Glutamatergic neuron (in vitro differentiated cells): ENCODE measurements at regions not wholly inside any gene's neighbourhood (a gene's known extent, or its start where the extent isn't known, plus 50 kb on each side); places are given as distances from the start of the nearest gene placed in this dataset.

Experiments used
- DNase-seq: peaks from one replicate; pipeline ENCODE4 v3.0.0; 2022
- H3K27ac Mint-ChIP-seq: one replicate; pipeline ENCODE4 v1.8.0; 2020; ENCODE audit warnings: mild to moderate bottlenecking, mixed read lengths, inconsistent platforms; ENCODE audit not compliant: unreplicated experiment
- H3K27me3 Mint-ChIP-seq: one replicate; pipeline ENCODE4 v1.8.0; 2020; ENCODE audit warnings: mild to moderate bottlenecking, moderate library complexity, mixed read lengths, inconsistent platforms; ENCODE audit not compliant: unreplicated experiment
- H3K36me3 Mint-ChIP-seq: one replicate; pipeline ENCODE4 v1.8.0; 2020; ENCODE audit warnings: mild to moderate bottlenecking, mixed read lengths, inconsistent platforms; ENCODE audit not compliant: unreplicated experiment
- H3K4me1 Mint-ChIP-seq: one replicate; pipeline ENCODE4 v1.8.0; 2020; ENCODE audit warnings: mild to moderate bottlenecking, low read depth, mixed read lengths, inconsistent platforms; ENCODE audit not compliant: unreplicated experiment
- H3K4me3 Mint-ChIP-seq: one replicate; pipeline ENCODE4 v1.8.0; 2020; ENCODE audit warnings: mild to moderate bottlenecking, mixed read lengths, inconsistent platforms; ENCODE audit not compliant: unreplicated experiment
- H3K9me3 Mint-ChIP-seq: one replicate; pipeline ENCODE4 v1.8.0; 2020; ENCODE audit warnings: mild to moderate bottlenecking, moderate library complexity, mixed read lengths, inconsistent platforms; ENCODE audit not compliant: unreplicated experiment
- TF ChIP-seq, protein P1 (sequence below): fragments of 200-600 bp; sonication (generic); IDR thresholded peaks from one replicate; pipeline ENCODE4 v1.5.0; 2021; ENCODE audit not compliant: partially characterized antibody, unreplicated experiment

DNA sequence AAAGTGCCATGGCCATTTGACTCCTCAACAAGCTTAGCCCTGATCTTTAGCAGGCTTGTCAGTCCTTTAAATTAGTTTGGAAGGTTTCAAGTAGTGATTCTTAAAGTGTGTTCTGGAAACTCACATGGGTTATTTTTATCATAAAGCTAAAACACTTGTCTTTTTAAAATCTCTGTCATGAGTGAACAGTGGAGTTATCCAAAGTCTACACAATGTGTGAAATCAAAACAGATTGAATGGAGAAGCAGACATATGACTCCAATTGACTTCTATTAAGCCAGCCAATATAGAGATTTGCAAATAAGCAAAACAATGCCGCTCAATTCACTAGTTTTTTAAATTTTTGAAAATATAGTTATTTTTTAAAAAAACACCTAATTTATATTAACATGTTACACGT is 53.3 kb upstream of the SORCS3 start:
- Mint-ChIP-seq H3K4me3 (no peak overlapping the region), H3K4me1 (no peaks in the 10 kb centered on the region), H3K9me3 (peaks cover 2% of the 10 kb centered on the region), H3K27me3 (peaks cover 3% of the 10 kb centered on the region), H3K36me3 (no peaks in the 10 kb centered on the region), H3K27ac (no peak overlapping the region)
- TF ChIP-seq, protein P1, sequence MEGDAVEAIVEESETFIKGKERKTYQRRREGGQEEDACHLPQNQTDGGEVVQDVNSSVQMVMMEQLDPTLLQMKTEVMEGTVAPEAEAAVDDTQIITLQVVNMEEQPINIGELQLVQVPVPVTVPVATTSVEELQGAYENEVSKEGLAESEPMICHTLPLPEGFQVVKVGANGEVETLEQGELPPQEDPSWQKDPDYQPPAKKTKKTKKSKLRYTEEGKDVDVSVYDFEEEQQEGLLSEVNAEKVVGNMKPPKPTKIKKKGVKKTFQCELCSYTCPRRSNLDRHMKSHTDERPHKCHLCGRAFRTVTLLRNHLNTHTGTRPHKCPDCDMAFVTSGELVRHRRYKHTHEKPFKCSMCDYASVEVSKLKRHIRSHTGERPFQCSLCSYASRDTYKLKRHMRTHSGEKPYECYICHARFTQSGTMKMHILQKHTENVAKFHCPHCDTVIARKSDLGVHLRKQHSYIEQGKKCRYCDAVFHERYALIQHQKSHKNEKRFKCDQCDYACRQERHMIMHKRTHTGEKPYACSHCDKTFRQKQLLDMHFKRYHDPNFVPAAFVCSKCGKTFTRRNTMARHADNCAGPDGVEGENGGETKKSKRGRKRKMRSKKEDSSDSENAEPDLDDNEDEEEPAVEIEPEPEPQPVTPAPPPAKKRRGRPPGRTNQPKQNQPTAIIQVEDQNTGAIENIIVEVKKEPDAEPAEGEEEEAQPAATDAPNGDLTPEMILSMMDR = no peak
- DNase-seq = no peak

DNA sequence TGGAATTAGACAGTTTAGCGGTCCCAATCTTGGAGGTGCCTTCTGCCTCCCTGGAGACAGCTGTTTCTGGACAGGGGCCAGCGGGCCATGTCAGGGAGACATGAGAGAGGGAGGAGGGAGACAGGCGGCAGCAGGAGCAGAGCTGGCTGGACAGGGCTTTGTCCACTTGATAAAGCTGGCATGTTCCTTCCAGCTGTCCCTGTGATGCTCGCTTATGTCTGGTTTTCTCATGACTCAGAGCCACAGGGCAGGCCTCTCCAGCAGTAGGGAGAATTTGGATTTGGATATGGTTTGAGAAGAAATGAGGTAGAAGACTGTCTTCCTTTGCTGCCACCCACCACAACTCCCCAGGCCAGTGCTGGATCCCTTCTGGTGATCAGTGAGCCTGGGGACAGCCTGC is 51.7 kb upstream of the SORCS3 start:
- Mint-ChIP-seq H3K27me3 (peaks cover 2% of the 10 kb centered on the region), H3K4me3 (no peak overlapping the region), H3K4me1 (no peaks in the 10 kb centered on the region), H3K27ac (no peak overlapping the region), H3K9me3 (no peaks in the 10 kb centered on the region), H3K36me3 (no peaks in the 10 kb centered on the region)
- TF ChIP-seq, protein P1 = no peak
- DNase-seq = no peak

DNA sequence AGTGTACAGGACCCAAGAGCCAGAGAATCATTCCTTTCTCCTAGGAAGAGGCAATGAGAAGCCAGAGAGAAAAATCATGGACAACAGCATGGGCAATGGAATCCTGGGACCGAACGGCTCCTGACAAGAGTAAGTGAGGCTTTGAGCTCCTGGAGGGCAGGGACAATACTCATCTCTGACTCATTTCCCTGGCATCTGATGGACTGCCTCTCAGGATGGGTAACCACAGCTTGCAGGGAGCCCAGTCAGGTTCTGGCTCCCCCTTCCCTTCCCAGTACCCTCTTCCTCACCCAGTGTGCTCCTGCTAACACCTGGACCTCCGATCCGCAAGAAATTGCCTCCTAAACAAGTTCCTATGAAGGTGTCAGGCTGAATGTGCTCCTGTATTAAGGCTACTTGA is 51.2 kb upstream of the SORCS3 start:
- Mint-ChIP-seq H3K9me3 (no peaks in the 10 kb centered on the region), H3K4me3 (no peak overlapping the region), H3K36me3 (no peaks in the 10 kb centered on the region), H3K27ac (no peak overlapping the region), H3K27me3 (no peaks in the 10 kb centered on the region), H3K4me1 (no peaks in the 10 kb centered on the region)
- DNase-seq = no peak
- TF ChIP-seq, protein P1 = no peak
